Panc1 (cell line): ENCODE measurements at regions not wholly inside any gene's neighbourhood (a gene's known extent, or its start where the extent isn't known, plus 50 kb on each side); places are given as distances from the start of the nearest gene placed in this dataset.
"Not testable (repeated sequence)": the region's sequence is repeated elsewhere in the genome, so short reads cannot be mapped to it uniquely, and the experiment has no call there.

ENCODE experiments used
- ATAC-seq: fragments of 200-7000 bp; cut with Tn5 transposase; 2 replicates; pipeline ENCODE4 v1.9.1; 2020; ENCODE audit warnings: mild to moderate bottlenecking, moderate library complexity
- BruUV-seq: library from RNA; stranded (reverse); fragments of 400-500 nt; replicated peaks from 2 replicates; lab custom pipeline; 2021; lab: Mats Ljungman, UMichigan
- CTCF ChIA-PET: fragments of 300-600 bp; sonication (Branson Sonifier 250); formaldehyde crosslinking; loops from one replicate; lab custom pipeline; 2022; ENCODE audit warnings: antibody characterized with exemption; lab: Charles Lee
- POLR2A ChIA-PET: fragments of 300-600 bp; sonication (Branson Sonifier 250); formaldehyde crosslinking; loops from one replicate; lab custom pipeline; 2022; ENCODE audit warnings: antibody characterized with exemption; lab: Charles Lee
- DNase-seq: peaks from one replicate; pipeline ENCODE4 v3.0.0-alpha.2; 2010; ENCODE audit warnings: low read depth, low spot score
- H3K27ac ChIP-seq: 2 replicates; pipeline ENCODE4 v1.5.1; 2011; ENCODE audit warnings: mild to moderate bottlenecking, low read length, inconsistent platforms
- H3K27me3 ChIP-seq: fragments of 200-500 bp; sonication (Bioruptor generic); 2 replicates; pipeline ENCODE4 v1.6.0; 2014; ENCODE audit warnings: low read length, inconsistent platforms; ENCODE audit not compliant: control insufficient read depth, insufficient read depth
- H3K36me3 ChIP-seq: fragments of 200-500 bp; sonication (Bioruptor generic); 2 replicates; pipeline ENCODE4 v1.5.1; 2014; ENCODE audit warnings: inconsistent platforms, mild to moderate bottlenecking, low read length, moderate library complexity; ENCODE audit not compliant: control insufficient read depth, insufficient read depth
- H3K4me1 ChIP-seq: 2 replicates; pipeline ENCODE4 v1.5.1; 2011; ENCODE audit warnings: inconsistent platforms, mild to moderate bottlenecking, low read length, moderate library complexity; ENCODE audit not compliant: control insufficient read depth, insufficient read depth
- H3K4me3 ChIP-seq, 2 experiments: 2 replicates each; pipeline ENCODE4 v1.5.1; 2011 to 2012; ENCODE audit warnings: low read depth in 2 of 2, low read length in 2 of 2, mild to moderate bottlenecking in 2 of 2, inconsistent platforms in 1 of 2, moderate library complexity in 1 of 2
- H3K9me3 ChIP-seq: fragments of 200-500 bp; sonication (Bioruptor generic); 2 replicates; pipeline ENCODE4 v1.5.1; 2014; ENCODE audit warnings: low read depth, mild to moderate bottlenecking, inconsistent platforms, low read length, moderate library complexity; ENCODE audit not compliant: control insufficient read depth, insufficient read depth
- CTCF ChIP-seq: fragments of 450-650 bp; IDR thresholded peaks from 2 replicates; pipeline ENCODE4 v1.5.1; 2017; ENCODE audit warnings: mild to moderate bottlenecking
- POLR2AphosphoS5 ChIP-seq: IDR thresholded peaks from 2 replicates; pipeline ENCODE4 v1.6.1; 2012; ENCODE audit warnings: mild to moderate bottlenecking, low read depth, low read length, moderate library complexity
- REST ChIP-seq, 2 experiments: IDR thresholded peaks; 2 replicates each; pipeline ENCODE4 v1.6.1; 2011 to 2012; ENCODE audit warnings: low read depth in 2 of 2, control low read depth in 1 of 2, low read length in 1 of 2, mild to moderate bottlenecking in 1 of 2, moderate library complexity in 1 of 2; ENCODE audit not compliant: insufficient read depth in 1 of 2
- SIN3A ChIP-seq: IDR thresholded peaks from 2 replicates; pipeline ENCODE4 v1.6.1; 2012; ENCODE audit warnings: low read depth, mild to moderate bottlenecking, low read length, moderate library complexity, borderline replicate concordance; ENCODE audit not compliant: insufficient read depth
- TCF7L2 ChIP-seq: IDR thresholded peaks from 2 replicates; pipeline ENCODE4 v1.6.1; 2011; ENCODE audit warnings: mild to moderate bottlenecking, low read depth, low read length, inconsistent platforms
- in situ Hi-C: cut with HindIII; loops from 2 replicates; pipeline ENCODE4 v1.10.0; 2016; ENCODE audit warnings: low sequenced_read_pairs, low pct_unique_long_range_greater_than_20kb
- intact Hi-C: fragments of 100-400 bp; cut with micrococcal nuclease; formaldehyde crosslinking; loops from one replicate; pipeline ENCODE4 v1.10.0; 2022; ENCODE audit not compliant: unreplicated experiment

- no peaks in the 10 kb centered on the region for H3K9me3 ChIP-seq
- in situ Hi-C loops = no loop called here
- H3K36me3 ChIP-seq = no peaks in the 10 kb centered on the region
- no peaks in the 10 kb centered on the region for H3K4me1 ChIP-seq
- POLR2A ChIA-PET = no interaction called here
- CTCF ChIA-PET = no interaction called here
- no peaks in the 10 kb centered on the region for H3K27me3 ChIP-seq
- TF ChIP-seq SIN3A (no peak), TCF7L2 (no peak), CTCF (no peak), REST (IDR thresholded peaks at IDR 0.05; ENCODE audit: insufficient read depth in 1 of 2, low read depth in 2 of 2, low read length in 1 of 2) (no peak), POLR2AphosphoS5 (no peak)
- ATAC-seq (no peak), DNase-seq (no peak)
- no TSS peak for BruUV-seq
- no peak overlapping the region for H3K4me3 ChIP-seq
- H3K27ac ChIP-seq = no peak overlapping the region
- intact Hi-C loops = no loop called here
Observed at GRCh38 chr3:21920421-21920861, 169.4 kb upstream of the ZNF385D start.

GRCh38 chr3:21923156-21923555 lies 172.1 kb upstream of the ZNF385D start:
- DNase-seq, H3K27me3 ChIP-seq, POLR2A ChIA-PET, H3K27ac ChIP-seq, in situ Hi-C loops, CTCF ChIA-PET, intact Hi-C loops, H3K36me3 ChIP-seq, H3K9me3 ChIP-seq, BruUV-seq, H3K4me1 ChIP-seq, H3K4me3 ChIP-seq, ATAC-seq: not testable (repeated sequence)

- no peak overlapping the region for H3K4me3 ChIP-seq
- H3K9me3 ChIP-seq = no peaks in the 10 kb centered on the region
- ATAC-seq (no peak), DNase-seq (no peak)
- H3K27ac ChIP-seq = no peak overlapping the region
- no peaks in the 10 kb centered on the region for H3K27me3 ChIP-seq
- H3K4me1 ChIP-seq = no peaks in the 10 kb centered on the region
- BruUV-seq = no TSS peak
- H3K36me3 ChIP-seq = no peaks in the 10 kb centered on the region
- ChIA-PET CTCF (no interaction called here), POLR2A (no interaction called here)
- intact Hi-C loops (no loop called here), in situ Hi-C loops (no loop called here)
- TF ChIP-seq REST (IDR thresholded peaks at IDR 0.05; ENCODE audit: insufficient read depth in 1 of 2, low read depth in 2 of 2, low read length in 1 of 2) (no peak), SIN3A (no peak), TCF7L2 (no peak), POLR2AphosphoS5 (no peak), CTCF (no peak)
Observed at GRCh38 chr3:21927261-21927660, 176.3 kb upstream of the ZNF385D start.
